ENCODE measurements at regions not wholly inside any gene's neighbourhood (a gene's known extent, or its start where the extent isn't known, plus 50 kb on each side); places are given as distances from the start of the nearest gene placed in this dataset.
A peak's percentile ranks its signal among the peaks of the same experiment; 100 is the strongest.

DNA sequence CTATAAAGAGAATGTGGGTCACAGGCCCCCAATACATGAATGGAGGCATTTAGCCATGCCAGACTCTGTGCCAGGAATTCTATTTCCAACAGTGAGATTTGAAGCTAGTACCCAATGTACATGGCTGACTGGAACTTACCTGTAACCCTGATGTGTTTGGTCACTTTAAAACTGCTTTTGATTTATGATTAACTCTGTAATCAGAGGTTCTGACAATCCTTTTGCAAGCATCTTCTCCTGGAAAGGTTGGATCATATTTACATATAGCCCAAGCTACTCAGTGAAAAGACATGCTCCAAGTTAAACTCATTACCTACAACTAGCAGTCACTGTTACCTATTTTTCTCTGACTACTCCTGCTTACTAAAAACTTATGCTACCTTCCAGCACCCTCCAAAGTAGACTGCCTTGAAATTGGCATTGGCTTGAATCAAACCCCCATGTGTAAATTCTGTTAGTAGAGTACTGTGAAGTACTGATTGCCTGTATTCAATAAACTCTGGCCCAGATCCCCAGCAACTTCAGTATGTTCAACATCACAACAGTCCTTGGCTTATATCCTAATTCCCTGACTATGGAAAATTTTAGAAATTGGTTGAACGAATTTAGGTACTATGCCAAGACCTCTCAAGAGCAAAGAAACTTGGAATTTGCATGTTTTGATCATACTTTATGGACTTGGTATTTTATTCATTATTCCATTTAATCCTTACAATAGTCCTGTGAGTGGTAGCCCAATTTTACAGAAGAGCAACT, 665.6 kb upstream of the NECTIN3 start:
- no peaks in the 10 kb centered on the region for H3K4me1 ChIP-seq (ENCODE audit: control insufficient read depth, insufficient read depth, low read length)
- no peaks in the 10 kb centered on the region for H3K27me3 ChIP-seq (ENCODE audit: control insufficient read depth, insufficient read depth, low read length, poor library complexity, severe bottlenecking)
- H3K27ac ChIP-seq (ENCODE audit: low read depth, low read length): no peak overlapping the region
- no peaks in the 10 kb centered on the region for H3K9me3 ChIP-seq (ENCODE audit: control insufficient read depth, low read length)
- Mint-ChIP-seq H3K9me3 (no peaks in the 10 kb centered on the region), H3K27me3 (ENCODE audit: insufficient read depth) (no peaks in the 10 kb centered on the region), H3K36me3 (ENCODE audit: low read depth) (no peaks in the 10 kb centered on the region), H3K4me1 (no peaks in the 10 kb centered on the region), H3K4me3 (no peak overlapping the region), H3K27ac (no peak overlapping the region)
- H3K4me3 ChIP-seq (ENCODE audit: low read length): no peak overlapping the region
- TF ChIP-seq, protein P1, sequence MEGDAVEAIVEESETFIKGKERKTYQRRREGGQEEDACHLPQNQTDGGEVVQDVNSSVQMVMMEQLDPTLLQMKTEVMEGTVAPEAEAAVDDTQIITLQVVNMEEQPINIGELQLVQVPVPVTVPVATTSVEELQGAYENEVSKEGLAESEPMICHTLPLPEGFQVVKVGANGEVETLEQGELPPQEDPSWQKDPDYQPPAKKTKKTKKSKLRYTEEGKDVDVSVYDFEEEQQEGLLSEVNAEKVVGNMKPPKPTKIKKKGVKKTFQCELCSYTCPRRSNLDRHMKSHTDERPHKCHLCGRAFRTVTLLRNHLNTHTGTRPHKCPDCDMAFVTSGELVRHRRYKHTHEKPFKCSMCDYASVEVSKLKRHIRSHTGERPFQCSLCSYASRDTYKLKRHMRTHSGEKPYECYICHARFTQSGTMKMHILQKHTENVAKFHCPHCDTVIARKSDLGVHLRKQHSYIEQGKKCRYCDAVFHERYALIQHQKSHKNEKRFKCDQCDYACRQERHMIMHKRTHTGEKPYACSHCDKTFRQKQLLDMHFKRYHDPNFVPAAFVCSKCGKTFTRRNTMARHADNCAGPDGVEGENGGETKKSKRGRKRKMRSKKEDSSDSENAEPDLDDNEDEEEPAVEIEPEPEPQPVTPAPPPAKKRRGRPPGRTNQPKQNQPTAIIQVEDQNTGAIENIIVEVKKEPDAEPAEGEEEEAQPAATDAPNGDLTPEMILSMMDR (conservative IDR thresholded peaks at IDR 0.05): no peak
- no peak for DNase-seq
- WGBS, 2 experiments (ENCODE audit: insufficient coverage in 1 of 2, insufficient read length in 1 of 2): 75% methylated on average over 1 of the region's 1 CpG; no CpG with 5 or more reads in 1 of the 2 experiments
- H3K9ac ChIP-seq (ENCODE audit: extremely low read depth, low read length, poor library complexity, severe bottlenecking): no peak overlapping the region
- H3K36me3 ChIP-seq (ENCODE audit: control insufficient read depth, insufficient read depth, low read length): no peaks in the 10 kb centered on the region

DNA sequence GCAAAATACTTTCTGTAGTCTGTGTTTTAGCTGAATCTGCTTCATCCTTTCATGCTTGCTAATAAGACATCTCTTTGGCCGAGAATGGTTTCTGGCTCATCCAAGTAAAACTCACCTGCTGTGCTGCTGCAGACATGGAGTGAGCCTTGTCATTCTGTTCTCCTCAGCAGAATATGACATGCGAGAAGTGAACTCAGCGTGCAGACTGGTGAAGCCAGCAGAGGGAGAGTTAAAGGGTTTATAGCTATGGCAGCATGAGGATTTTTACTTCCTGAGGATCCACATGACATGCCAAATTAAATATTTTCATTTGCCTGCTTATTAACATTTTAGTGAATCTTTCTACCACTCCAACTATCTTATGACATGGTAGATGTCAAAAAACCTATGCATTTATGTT, 658.4 kb upstream of the NECTIN3 start:
- H3K27me3 ChIP-seq (ENCODE audit: control insufficient read depth, insufficient read depth, low read length, poor library complexity, severe bottlenecking): no peaks in the 10 kb centered on the region
- TF ChIP-seq, protein P1 (conservative IDR thresholded peaks at IDR 0.05): no peak
- H3K9ac ChIP-seq (ENCODE audit: extremely low read depth, low read length, poor library complexity, severe bottlenecking): no peak overlapping the region
- H3K4me3 Mint-ChIP-seq: no peak overlapping the region
- no peaks in the 10 kb centered on the region for H3K9me3 Mint-ChIP-seq
- H3K4me1 Mint-ChIP-seq: no peaks in the 10 kb centered on the region
- WGBS, 2 experiments (ENCODE audit: insufficient coverage in 1 of 2, insufficient read length in 1 of 2): 82 to 96% methylated on average over 3 of the region's 3 CpGs
- H3K27ac ChIP-seq (ENCODE audit: low read depth, low read length): no peak overlapping the region
- peak; percentile 40 for DNase-seq
- no peak overlapping the region for H3K27ac Mint-ChIP-seq
- no peak overlapping the region for H3K4me3 ChIP-seq (ENCODE audit: low read length)
- no peaks in the 10 kb centered on the region for H3K36me3 Mint-ChIP-seq (ENCODE audit: low read depth)
- no peaks in the 10 kb centered on the region for H3K27me3 Mint-ChIP-seq (ENCODE audit: insufficient read depth)
- no peaks in the 10 kb centered on the region for H3K36me3 ChIP-seq (ENCODE audit: control insufficient read depth, insufficient read depth, low read length)
- H3K9me3 ChIP-seq (ENCODE audit: control insufficient read depth, low read length): no peaks in the 10 kb centered on the region
- H3K4me1 ChIP-seq (ENCODE audit: control insufficient read depth, insufficient read depth, low read length): no peaks in the 10 kb centered on the region

DNA sequence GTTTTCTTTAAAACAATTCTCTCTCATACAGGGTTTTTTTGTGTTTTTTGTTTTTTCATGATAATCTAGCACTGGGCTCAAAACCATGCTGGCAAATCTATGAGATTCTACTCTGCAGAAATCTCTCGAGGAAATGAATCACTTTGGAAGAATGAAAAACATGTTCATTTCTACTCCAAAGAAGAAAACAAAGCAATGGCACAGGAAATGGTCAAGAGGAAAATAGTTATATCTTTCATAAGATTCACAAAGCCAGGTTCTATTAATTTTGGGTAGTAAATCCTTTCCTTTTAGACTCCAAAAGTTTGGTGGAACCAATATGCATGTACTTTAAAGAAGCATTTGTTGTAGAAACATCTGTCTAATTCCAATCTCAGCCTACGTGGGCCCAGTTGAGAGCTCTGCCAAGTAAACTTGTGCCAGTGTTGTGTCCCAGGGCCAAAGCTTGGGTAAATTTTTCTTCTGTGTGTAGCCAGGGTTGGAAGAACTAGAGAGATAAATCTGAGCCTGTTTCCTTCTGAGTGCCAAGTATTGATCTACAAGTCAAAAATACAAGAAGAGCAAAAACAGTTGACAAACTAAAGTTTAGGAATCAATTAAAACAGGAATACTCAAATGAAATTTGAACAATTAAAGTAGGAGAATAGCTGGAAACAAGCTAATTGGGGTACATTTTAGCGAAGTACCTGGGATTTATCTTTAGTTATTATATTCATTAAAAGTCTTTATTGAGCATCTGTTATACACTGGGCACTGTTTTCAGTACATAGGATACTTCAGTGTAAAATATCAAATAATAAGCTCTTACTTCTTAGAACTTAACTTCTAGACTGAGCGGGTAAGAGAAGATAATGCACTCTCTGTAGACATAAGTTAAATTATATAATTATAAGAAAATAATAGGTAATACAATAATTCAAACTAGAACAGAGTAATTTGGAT, 657.5 kb upstream of the NECTIN3 start:
- H3K27me3 ChIP-seq (ENCODE audit: control insufficient read depth, insufficient read depth, low read length, poor library complexity, severe bottlenecking): no peaks in the 10 kb centered on the region
- Mint-ChIP-seq H3K4me3 (no peak overlapping the region), H3K27ac (no peak overlapping the region), H3K4me1 (no peaks in the 10 kb centered on the region), H3K36me3 (ENCODE audit: low read depth) (no peaks in the 10 kb centered on the region), H3K9me3 (no peaks in the 10 kb centered on the region), H3K27me3 (ENCODE audit: insufficient read depth) (no peaks in the 10 kb centered on the region)
- TF ChIP-seq, protein P1 (conservative IDR thresholded peaks at IDR 0.05): no peak
- DNase-seq: no peak
- H3K9ac ChIP-seq (ENCODE audit: extremely low read depth, low read length, poor library complexity, severe bottlenecking): no peak overlapping the region
- no peak overlapping the region for H3K4me3 ChIP-seq (ENCODE audit: low read length)
- H3K36me3 ChIP-seq (ENCODE audit: control insufficient read depth, insufficient read depth, low read length): no peaks in the 10 kb centered on the region
- no peaks in the 10 kb centered on the region for H3K9me3 ChIP-seq (ENCODE audit: control insufficient read depth, low read length)
- WGBS, 2 experiments (ENCODE audit: insufficient coverage in 1 of 2, insufficient read length in 1 of 2): 45 to 57% methylated on average over 2 to 3 of the region's 4 CpGs
- no peak overlapping the region for H3K27ac ChIP-seq (ENCODE audit: low read depth, low read length)
- H3K4me1 ChIP-seq (ENCODE audit: control insufficient read depth, insufficient read depth, low read length): no peaks in the 10 kb centered on the region

Measured in endodermal cell (in vitro differentiated cells).